Liver (tissue), 8 donors: ENCODE measurements at regions not wholly inside any gene's neighbourhood (a gene's known extent, or its start where the extent isn't known, plus 50 kb on each side); places are given as distances from the start of the nearest gene placed in this dataset.

Experiments used
- DNase-seq: peaks from one replicate; pipeline ENCODE4 v3.0.0-alpha.2; 2017; ENCODE audit warnings: low spot score
- H3K27ac ChIP-seq, 2 donors: one replicate each; pipeline ENCODE4 v1.7.0; 2013; ENCODE audit warnings: inconsistent platforms in 2 of 2, low read length in 2 of 2, control low read depth in 1 of 2, low read depth in 1 of 2, mild to moderate bottlenecking in 1 of 2
- H3K27me3 ChIP-seq, 4 donors: one replicate each; pipeline versions ENCODE4 v1.6.1 to v1.7.0; 2013; ENCODE audit warnings: low read length in 3 of 4, inconsistent platforms in 1 of 4, mild to moderate bottlenecking in 1 of 4, moderate library complexity in 1 of 4; ENCODE audit not compliant: control insufficient read depth in 4 of 4, insufficient read depth in 4 of 4
- H3K36me3 ChIP-seq, 4 donors: one replicate each; pipeline versions ENCODE4 v1.6.1 to v1.7.0; 2013; ENCODE audit warnings: low read length in 3 of 4, mild to moderate bottlenecking in 3 of 4, low read depth in 1 of 4, moderate library complexity in 1 of 4; ENCODE audit not compliant: control insufficient read depth in 4 of 4, insufficient read depth in 3 of 4
- H3K4me1 ChIP-seq, 4 donors: one replicate each; pipeline versions ENCODE4 v1.6.1 to v1.7.0; 2013; ENCODE audit warnings: low read length in 3 of 4, mild to moderate bottlenecking in 3 of 4, moderate library complexity in 1 of 4; ENCODE audit not compliant: control insufficient read depth in 4 of 4, insufficient read depth in 4 of 4
- H3K4me3 ChIP-seq, 3 donors: one replicate each; pipeline versions ENCODE4 v1.6.1 to v1.7.0; 2013; ENCODE audit warnings: low read length in 3 of 3, control low read depth in 1 of 3, low read depth in 1 of 3, mild to moderate bottlenecking in 1 of 3
- H3K9ac ChIP-seq, 2 donors: one replicate each; pipeline ENCODE4 v1.7.0; 2013; ENCODE audit warnings: low read length in 2 of 2, mild to moderate bottlenecking in 2 of 2, moderate library complexity in 2 of 2, control low read depth in 1 of 2, low read depth in 1 of 2
- H3K9me3 ChIP-seq, 4 donors: one replicate each; pipeline versions ENCODE4 v1.6.1 to v1.7.0; 2013; ENCODE audit warnings: low read length in 3 of 4; ENCODE audit not compliant: control insufficient read depth in 4 of 4
- EGR1 ChIP-seq, 2 donors: IDR thresholded peaks; 2 replicates each; pipeline ENCODE4 v1.6.1; 2016 to 2018; ENCODE audit warnings: antibody characterized with exemption in 2 of 2, low read depth in 2 of 2
- FOXA1 ChIP-seq: IDR thresholded peaks from 2 replicates; pipeline ENCODE4 v1.6.1; 2016; ENCODE audit warnings: antibody characterized with exemption
- FOXA2 ChIP-seq: IDR thresholded peaks from 2 replicates; pipeline ENCODE4 v1.6.1; 2016; ENCODE audit warnings: antibody characterized with exemption
- GABPA ChIP-seq, 2 donors: IDR thresholded peaks in 1 of 2; conservative IDR thresholded peaks in 1 of 2; 2 replicates each; pipeline ENCODE4 v1.6.1; 2016; ENCODE audit warnings: antibody characterized with exemption in 2 of 2, mild to moderate bottlenecking in 1 of 2, moderate library complexity in 1 of 2
- HNF4A ChIP-seq, 2 donors: conservative IDR thresholded peaks; 2 replicates each; pipeline ENCODE4 v1.6.1; 2016; ENCODE audit warnings: antibody characterized with exemption in 2 of 2, mild to moderate bottlenecking in 2 of 2
- HNF4G ChIP-seq: IDR thresholded peaks from 2 replicates; pipeline ENCODE4 v1.6.1; 2016; ENCODE audit warnings: antibody characterized with exemption
- MAX ChIP-seq: IDR thresholded peaks from 2 replicates; pipeline ENCODE4 v1.6.1; 2016; ENCODE audit warnings: antibody characterized with exemption
- NR2F2 ChIP-seq: IDR thresholded peaks from 2 replicates; pipeline ENCODE4 v1.6.1; 2016; ENCODE audit warnings: antibody characterized with exemption
- RAD21 ChIP-seq, 2 donors: IDR thresholded peaks; 2 replicates each; pipeline ENCODE4 v1.6.1; 2016; ENCODE audit warnings: antibody characterized with exemption in 2 of 2, mild to moderate bottlenecking in 2 of 2
- RXRA ChIP-seq, 2 donors: IDR thresholded peaks; 2 replicates each; pipeline ENCODE4 v1.6.1; 2017 to 2018; ENCODE audit warnings: antibody characterized with exemption in 2 of 2, mild to moderate bottlenecking in 1 of 2
- TAF1 ChIP-seq: conservative IDR thresholded peaks from 2 replicates; pipeline ENCODE4 v1.6.1; 2016; ENCODE audit warnings: antibody characterized with exemption, mild to moderate bottlenecking
- WGBS: extraction: QIAGEN DNeasy Blood & Tissue Kit; methylation state at CpG from one replicate; pipeline ENCODE4 v1.1.7; 2013; 5-methylcytosine and 5-hydroxymethylcytosine counted together
- TF ChIP-seq, protein P1 (sequence below): IDR thresholded peaks from 2 replicates; pipeline ENCODE4 v1.6.1; 2016; ENCODE audit warnings: antibody characterized with exemption
- TF ChIP-seq, protein P2 (sequence below): IDR thresholded peaks from 2 replicates; pipeline ENCODE4 v1.6.1; 2016; ENCODE audit warnings: antibody characterized with exemption, mild to moderate bottlenecking
- TF ChIP-seq, protein P3 (sequence below): IDR thresholded peaks from 2 replicates; pipeline ENCODE4 v1.6.1; 2016; ENCODE audit warnings: antibody characterized with exemption
- TF ChIP-seq, protein P4 (sequence below): fragments of 150-350 bp; IDR thresholded peaks from 2 replicates; pipeline ENCODE4 v1.5.1; 2017; ENCODE audit warnings: improper control_type of control experiment, low read depth, low read length; ENCODE audit not compliant: missing input control
- donor health status: healthy.
- donor health status: healthy.
- donor health status: healthy.
- donor health status: healthy.
- donor health status: healthy.

- DNase-seq, result no peak
- Histone ChIP-seq H3K27me3 (peaks cover 0 to 6% (median 0%) of the 10 kb centered on the region in 4 donors), H3K4me3 (no peak overlapping the region), H3K4me1 (no peaks in the 10 kb centered on the region), H3K27ac (no peak overlapping the region), H3K36me3 (no peaks in the 10 kb centered on the region), H3K9me3 (peaks cover 0 to 2% (median under 1%) of the 10 kb centered on the region in 4 donors), H3K9ac (no peak overlapping the region)
- no peak for TF ChIP-seq HNF4A (conservative IDR thresholded peaks at IDR 0.05)
- TF ChIP-seq, protein P1, sequence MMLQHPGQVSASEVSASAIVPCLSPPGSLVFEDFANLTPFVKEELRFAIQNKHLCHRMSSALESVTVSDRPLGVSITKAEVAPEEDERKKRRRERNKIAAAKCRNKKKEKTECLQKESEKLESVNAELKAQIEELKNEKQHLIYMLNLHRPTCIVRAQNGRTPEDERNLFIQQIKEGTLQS, result no peak
- TF ChIP-seq RAD21 (IDR thresholded peaks at IDR 0.05), result no peak
- no peak for TF ChIP-seq GABPA (IDR thresholded peaks at IDR 0.05 in 1 of 2, conservative IDR thresholded peaks at IDR 0.05 in 1 of 2)
- no peak for TF ChIP-seq FOXA2
- TF ChIP-seq MAX, result no peak
- TF ChIP-seq HNF4G, result no peak
- TF ChIP-seq TAF1, result no peak
- TF ChIP-seq, protein P2, sequence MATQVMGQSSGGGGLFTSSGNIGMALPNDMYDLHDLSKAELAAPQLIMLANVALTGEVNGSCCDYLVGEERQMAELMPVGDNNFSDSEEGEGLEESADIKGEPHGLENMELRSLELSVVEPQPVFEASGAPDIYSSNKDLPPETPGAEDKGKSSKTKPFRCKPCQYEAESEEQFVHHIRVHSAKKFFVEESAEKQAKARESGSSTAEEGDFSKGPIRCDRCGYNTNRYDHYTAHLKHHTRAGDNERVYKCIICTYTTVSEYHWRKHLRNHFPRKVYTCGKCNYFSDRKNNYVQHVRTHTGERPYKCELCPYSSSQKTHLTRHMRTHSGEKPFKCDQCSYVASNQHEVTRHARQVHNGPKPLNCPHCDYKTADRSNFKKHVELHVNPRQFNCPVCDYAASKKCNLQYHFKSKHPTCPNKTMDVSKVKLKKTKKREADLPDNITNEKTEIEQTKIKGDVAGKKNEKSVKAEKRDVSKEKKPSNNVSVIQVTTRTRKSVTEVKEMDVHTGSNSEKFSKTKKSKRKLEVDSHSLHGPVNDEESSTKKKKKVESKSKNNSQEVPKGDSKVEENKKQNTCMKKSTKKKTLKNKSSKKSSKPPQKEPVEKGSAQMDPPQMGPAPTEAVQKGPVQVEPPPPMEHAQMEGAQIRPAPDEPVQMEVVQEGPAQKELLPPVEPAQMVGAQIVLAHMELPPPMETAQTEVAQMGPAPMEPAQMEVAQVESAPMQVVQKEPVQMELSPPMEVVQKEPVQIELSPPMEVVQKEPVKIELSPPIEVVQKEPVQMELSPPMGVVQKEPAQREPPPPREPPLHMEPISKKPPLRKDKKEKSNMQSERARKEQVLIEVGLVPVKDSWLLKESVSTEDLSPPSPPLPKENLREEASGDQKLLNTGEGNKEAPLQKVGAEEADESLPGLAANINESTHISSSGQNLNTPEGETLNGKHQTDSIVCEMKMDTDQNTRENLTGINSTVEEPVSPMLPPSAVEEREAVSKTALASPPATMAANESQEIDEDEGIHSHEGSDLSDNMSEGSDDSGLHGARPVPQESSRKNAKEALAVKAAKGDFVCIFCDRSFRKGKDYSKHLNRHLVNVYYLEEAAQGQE, result no peak
- TF ChIP-seq FOXA1, result no peak
- TF ChIP-seq EGR1 (IDR thresholded peaks at IDR 0.05; ENCODE audit: low read depth in 2 of 2), result no peak
- no peak for TF ChIP-seq RXRA (IDR thresholded peaks at IDR 0.05)
- TF ChIP-seq, protein P3, sequence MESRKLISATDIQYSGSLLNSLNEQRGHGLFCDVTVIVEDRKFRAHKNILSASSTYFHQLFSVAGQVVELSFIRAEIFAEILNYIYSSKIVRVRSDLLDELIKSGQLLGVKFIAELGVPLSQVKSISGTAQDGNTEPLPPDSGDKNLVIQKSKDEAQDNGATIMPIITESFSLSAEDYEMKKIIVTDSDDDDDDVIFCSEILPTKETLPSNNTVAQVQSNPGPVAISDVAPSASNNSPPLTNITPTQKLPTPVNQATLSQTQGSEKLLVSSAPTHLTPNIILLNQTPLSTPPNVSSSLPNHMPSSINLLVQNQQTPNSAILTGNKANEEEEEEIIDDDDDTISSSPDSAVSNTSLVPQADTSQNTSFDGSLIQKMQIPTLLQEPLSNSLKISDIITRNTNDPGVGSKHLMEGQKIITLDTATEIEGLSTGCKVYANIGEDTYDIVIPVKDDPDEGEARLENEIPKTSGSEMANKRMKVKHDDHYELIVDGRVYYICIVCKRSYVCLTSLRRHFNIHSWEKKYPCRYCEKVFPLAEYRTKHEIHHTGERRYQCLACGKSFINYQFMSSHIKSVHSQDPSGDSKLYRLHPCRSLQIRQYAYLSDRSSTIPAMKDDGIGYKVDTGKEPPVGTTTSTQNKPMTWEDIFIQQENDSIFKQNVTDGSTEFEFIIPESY, result no peak
- TF ChIP-seq, protein P4, sequence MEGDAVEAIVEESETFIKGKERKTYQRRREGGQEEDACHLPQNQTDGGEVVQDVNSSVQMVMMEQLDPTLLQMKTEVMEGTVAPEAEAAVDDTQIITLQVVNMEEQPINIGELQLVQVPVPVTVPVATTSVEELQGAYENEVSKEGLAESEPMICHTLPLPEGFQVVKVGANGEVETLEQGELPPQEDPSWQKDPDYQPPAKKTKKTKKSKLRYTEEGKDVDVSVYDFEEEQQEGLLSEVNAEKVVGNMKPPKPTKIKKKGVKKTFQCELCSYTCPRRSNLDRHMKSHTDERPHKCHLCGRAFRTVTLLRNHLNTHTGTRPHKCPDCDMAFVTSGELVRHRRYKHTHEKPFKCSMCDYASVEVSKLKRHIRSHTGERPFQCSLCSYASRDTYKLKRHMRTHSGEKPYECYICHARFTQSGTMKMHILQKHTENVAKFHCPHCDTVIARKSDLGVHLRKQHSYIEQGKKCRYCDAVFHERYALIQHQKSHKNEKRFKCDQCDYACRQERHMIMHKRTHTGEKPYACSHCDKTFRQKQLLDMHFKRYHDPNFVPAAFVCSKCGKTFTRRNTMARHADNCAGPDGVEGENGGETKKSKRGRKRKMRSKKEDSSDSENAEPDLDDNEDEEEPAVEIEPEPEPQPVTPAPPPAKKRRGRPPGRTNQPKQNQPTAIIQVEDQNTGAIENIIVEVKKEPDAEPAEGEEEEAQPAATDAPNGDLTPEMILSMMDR, result no peak
- TF ChIP-seq NR2F2, result no peak
- WGBS, result 45% methylated on average over 4 of the region's 4 CpGs
Observed at GRCh38 chr16:55149622-55150021, 174.4 kb upstream of the IRX6 start.
